MM.1S (cell line): ENCODE measurements at regions not wholly inside any gene's neighbourhood (a gene's known extent, or its start where the extent isn't known, plus 50 kb on each side); places are given as distances from the start of the nearest gene placed in this dataset.

Experiments used
- DNase-seq: peaks from one replicate; pipeline ENCODE4 v3.0.0-alpha.2; 2015
- H2AFZ ChIP-seq: fragments of 300-600 bp; sonication (generic); 2 replicates; pipeline ENCODE4 v1.6.0; 2016; ENCODE audit warnings: antibody characterized with exemption, low read length
- H3F3A ChIP-seq: fragments of 300-600 bp; sonication (generic); 2 replicates; pipeline ENCODE4 v1.6.1; 2016; ENCODE audit warnings: mild to moderate bottlenecking, antibody characterized with exemption, low read length, moderate library complexity, mixed read lengths; ENCODE audit not compliant: insufficient read depth
- H3K27ac ChIP-seq: fragments of 300-600 bp; sonication (generic); 2 replicates; pipeline ENCODE4 v1.5.1; 2016; ENCODE audit warnings: mild to moderate bottlenecking, low read length
- H3K27me3 ChIP-seq: fragments of 300-600 bp; sonication (generic); replicated peaks from 2 replicates; pipeline ENCODE4 v1.6.0; 2016; ENCODE audit warnings: low read length; ENCODE audit not compliant: insufficient read depth
- H3K36me3 ChIP-seq: fragments of 300-600 bp; sonication (generic); replicated peaks from 2 replicates; pipeline ENCODE4 v1.6.1; 2016; ENCODE audit warnings: mild to moderate bottlenecking, low read length, mixed read lengths; ENCODE audit not compliant: insufficient read depth
- H3K4me1 ChIP-seq: fragments of 300-600 bp; sonication (generic); 2 replicates; pipeline ENCODE4 v1.6.1; 2016; ENCODE audit warnings: low read length, mixed read lengths
- H3K4me2 ChIP-seq: fragments of 300-600 bp; sonication (generic); 2 replicates; pipeline ENCODE4 v1.6.0; 2016; ENCODE audit warnings: low read depth, low read length
- H3K4me3 ChIP-seq: fragments of 300-600 bp; sonication (generic); 2 replicates; pipeline ENCODE4 v1.5.1; 2016; ENCODE audit warnings: low read length, mixed read lengths
- H3K79me2 ChIP-seq: fragments of 300-600 bp; sonication (generic); 2 replicates; pipeline ENCODE4 v1.6.1; 2016; ENCODE audit warnings: mixed run types, low read length, mixed read lengths
- H3K9ac ChIP-seq: fragments of 300-600 bp; sonication (generic); 2 replicates; pipeline ENCODE4 v1.6.1; 2016; ENCODE audit warnings: low read length, mixed read lengths
- H3K9me2 ChIP-seq: fragments of 300-600 bp; sonication (generic); replicated peaks from 2 replicates; pipeline ENCODE4 v1.6.1; 2016; ENCODE audit warnings: mild to moderate bottlenecking, low read length, mixed read lengths; ENCODE audit not compliant: insufficient read depth
- H3K9me3 ChIP-seq: fragments of 300-600 bp; sonication (generic); replicated peaks from 2 replicates; pipeline ENCODE4 v1.6.1; 2016; ENCODE audit warnings: mild to moderate bottlenecking, low read length, mixed read lengths; ENCODE audit not compliant: insufficient read depth
- H4K20me1 ChIP-seq: fragments of 300-600 bp; sonication (generic); 2 replicates; pipeline ENCODE4 v1.6.1; 2016; ENCODE audit warnings: mild to moderate bottlenecking, low read length, moderate library complexity, mixed read lengths; ENCODE audit not compliant: insufficient read depth
- CTCF ChIP-seq: fragments of 300-600 bp; sonication (generic); IDR thresholded peaks from 2 replicates; pipeline ENCODE4 v1.5.1; 2016; ENCODE audit warnings: antibody characterized with exemption, low read length, mixed read lengths
- EZH2 ChIP-seq: fragments of 300-600 bp; sonication (generic); optimal IDR thresholded peaks from 2 replicates; pipeline ENCODE3; 2017; ENCODE audit warnings: low read depth, mild to moderate bottlenecking, antibody characterized with exemption, low read length, mixed read lengths
- EZH2phosphoT487 ChIP-seq: fragments of 300-600 bp; sonication (generic); IDR thresholded peaks from 2 replicates; pipeline ENCODE4 v1.6.1; 2018; ENCODE audit warnings: antibody characterized with exemption, low read length

GRCh38 chr2:176595986-176596385 is 326.7 kb downstream of the MTX2 start:
- Histone ChIP-seq H2AFZ (no peak overlapping the region), H3K4me3 (no peak overlapping the region), H3K4me2 (no peak overlapping the region), H3K9me2 (no peaks in the 10 kb centered on the region), H3K27ac (no peak overlapping the region), H3K79me2 (no peaks in the 10 kb centered on the region), H3K9ac (no peak overlapping the region), H3K9me3 (no peaks in the 10 kb centered on the region), H4K20me1 (no peaks in the 10 kb centered on the region), H3K4me1 (no peaks in the 10 kb centered on the region), H3K36me3 (no peaks in the 10 kb centered on the region), H3K27me3 (no peaks in the 10 kb centered on the region), H3F3A (no peaks in the 10 kb centered on the region)
- no peak for DNase-seq
- TF ChIP-seq EZH2 (no peak), EZH2phosphoT487 (no peak), CTCF (no peak)

DNA sequence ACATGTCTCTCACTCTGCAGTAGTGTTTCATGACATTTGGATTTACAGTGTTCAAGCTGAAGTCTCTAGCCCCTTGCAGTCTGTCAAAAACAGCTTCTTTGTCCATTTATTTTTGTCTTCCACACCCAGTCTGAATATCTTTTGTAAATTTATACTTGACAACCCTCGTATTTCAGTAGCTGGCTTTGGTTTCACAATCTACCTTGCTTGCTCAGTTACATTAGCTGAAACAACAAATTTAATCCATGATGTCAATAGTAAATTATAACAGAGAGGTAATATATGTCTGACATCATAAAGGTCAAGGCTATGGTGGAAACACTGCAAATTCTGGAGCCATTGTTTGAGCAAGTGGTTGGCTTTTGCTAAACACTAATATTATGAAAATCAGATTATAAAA is 328.7 kb downstream of the MTX2 start:
- no peak overlapping the region for H3K4me2 ChIP-seq
- H4K20me1 ChIP-seq: no peaks in the 10 kb centered on the region
- no peak overlapping the region for H3K9ac ChIP-seq
- no peak overlapping the region for H2AFZ ChIP-seq
- H3K79me2 ChIP-seq: no peaks in the 10 kb centered on the region
- no peaks in the 10 kb centered on the region for H3K9me2 ChIP-seq
- H3K4me3 ChIP-seq: no peak overlapping the region
- no peaks in the 10 kb centered on the region for H3K27me3 ChIP-seq
- H3K27ac ChIP-seq: no peak overlapping the region
- H3K9me3 ChIP-seq: no peaks in the 10 kb centered on the region
- H3K36me3 ChIP-seq: no peaks in the 10 kb centered on the region
- TF ChIP-seq EZH2 (no peak), EZH2phosphoT487 (no peak), CTCF (no peak)
- no peak for DNase-seq
- no peaks in the 10 kb centered on the region for H3K4me1 ChIP-seq
- no peaks in the 10 kb centered on the region for H3F3A ChIP-seq

GRCh38 chr2:176598351-176598750 is 329.1 kb downstream of the MTX2 start:
- TF ChIP-seq EZH2 (no peak), CTCF (no peak), EZH2phosphoT487 (no peak)
- H3K4me2 ChIP-seq: no peak overlapping the region
- DNase-seq: no peak
- no peak overlapping the region for H3K9ac ChIP-seq
- H4K20me1 ChIP-seq: no peaks in the 10 kb centered on the region
- no peak overlapping the region for H3K4me3 ChIP-seq
- H3K4me1 ChIP-seq: no peaks in the 10 kb centered on the region
- H3K9me2 ChIP-seq: no peaks in the 10 kb centered on the region
- no peak overlapping the region for H2AFZ ChIP-seq
- H3F3A ChIP-seq: no peaks in the 10 kb centered on the region
- H3K27ac ChIP-seq: no peak overlapping the region
- no peaks in the 10 kb centered on the region for H3K36me3 ChIP-seq
- no peaks in the 10 kb centered on the region for H3K9me3 ChIP-seq
- no peaks in the 10 kb centered on the region for H3K27me3 ChIP-seq
- no peaks in the 10 kb centered on the region for H3K79me2 ChIP-seq
